ENCODE measurements at regions not wholly inside any gene's neighbourhood (a gene's known extent, or its start where the extent isn't known, plus 50 kb on each side); places are given as distances from the start of the nearest gene placed in this dataset.
"Not testable (repeated sequence)": the region's sequence is repeated elsewhere in the genome, so short reads cannot be mapped to it uniquely, and the experiment has no call there.

- DNase-seq (ENCODE audit: low read depth, low spot score) = no peak
Measured at GRCh38 chr5:82560561-82560960, 282.4 kb upstream of the RPS23 start.

DNA sequence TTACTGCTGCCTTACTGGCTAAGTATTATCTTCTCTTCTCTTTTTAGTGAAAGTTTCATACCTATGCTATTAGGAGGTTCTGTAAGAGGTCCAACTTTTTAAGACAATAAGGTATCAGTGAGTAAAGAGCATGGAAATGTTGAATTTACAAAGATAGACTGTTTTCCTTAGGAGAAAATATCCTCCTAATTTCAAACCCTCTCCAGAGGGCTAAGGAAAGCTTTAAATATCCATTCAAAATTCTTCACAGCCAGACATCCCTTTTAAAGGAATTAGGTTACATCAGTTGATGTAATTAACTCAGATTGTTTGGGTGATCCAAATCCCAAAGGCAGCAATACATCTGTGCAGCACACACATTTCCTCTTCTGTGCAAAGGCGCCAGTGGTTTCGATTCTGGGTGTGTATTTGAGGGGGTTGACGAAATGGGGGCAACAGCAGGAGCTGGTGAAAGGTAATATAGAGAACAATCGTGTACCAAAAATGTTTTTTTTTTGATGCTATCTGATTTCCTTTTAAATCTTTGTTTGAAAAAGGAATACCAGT, 273.8 kb upstream of the RPS23 start:
- DNase-seq (ENCODE audit: low read depth, low spot score) = no peak

GRCh38 chr5:82551192-82551591, 273.0 kb upstream of the RPS23 start:
- no peak for DNase-seq (ENCODE audit: low read depth, low spot score)

- no peak for DNase-seq (ENCODE audit: low read depth, low spot score)
Measured at GRCh38 chr5:82549263-82549662, 271.1 kb upstream of the RPS23 start.

DNA sequence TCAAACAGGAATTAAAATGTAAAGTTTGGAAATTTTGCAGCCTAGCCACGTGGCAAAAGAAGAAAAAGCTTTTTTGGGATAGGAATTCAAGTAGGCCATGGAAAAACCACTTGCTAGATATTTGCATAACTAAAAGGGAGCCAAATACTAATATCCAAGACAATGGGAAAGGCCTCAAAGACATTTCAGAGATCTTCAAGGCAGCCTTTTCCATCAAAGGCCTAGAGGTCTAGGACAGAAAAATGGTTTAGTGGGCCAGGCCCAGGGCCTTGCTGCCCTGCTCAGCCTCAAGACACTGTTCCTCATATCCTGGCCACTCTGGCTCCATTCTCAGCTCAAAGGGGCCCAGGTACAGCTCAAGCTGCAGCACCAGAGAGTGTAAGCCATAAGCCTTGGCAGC, 265.9 kb upstream of the RPS23 start:
- no peak for DNase-seq (ENCODE audit: low read depth, low spot score)

DNA sequence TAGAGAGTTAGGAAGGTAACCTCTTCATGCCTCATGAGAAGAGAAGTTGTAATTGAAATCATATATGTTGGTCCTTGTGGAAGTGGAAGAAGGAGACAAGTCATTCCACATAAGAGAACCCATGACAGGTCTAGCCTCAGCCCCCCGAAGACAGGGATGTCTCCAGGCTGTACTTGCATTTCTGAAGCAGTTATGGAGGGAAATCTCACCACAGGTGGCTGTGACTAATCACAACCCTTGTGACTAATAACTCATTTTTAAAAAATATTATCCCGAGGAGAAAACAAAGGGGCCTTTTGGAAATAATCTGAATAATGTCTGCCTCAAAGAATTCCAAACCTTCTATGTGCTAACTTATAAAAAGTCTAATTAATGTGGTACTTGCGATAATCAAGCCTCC, 262.1 kb upstream of the RPS23 start:
- no peak for DNase-seq (ENCODE audit: low read depth, low spot score)

DNA sequence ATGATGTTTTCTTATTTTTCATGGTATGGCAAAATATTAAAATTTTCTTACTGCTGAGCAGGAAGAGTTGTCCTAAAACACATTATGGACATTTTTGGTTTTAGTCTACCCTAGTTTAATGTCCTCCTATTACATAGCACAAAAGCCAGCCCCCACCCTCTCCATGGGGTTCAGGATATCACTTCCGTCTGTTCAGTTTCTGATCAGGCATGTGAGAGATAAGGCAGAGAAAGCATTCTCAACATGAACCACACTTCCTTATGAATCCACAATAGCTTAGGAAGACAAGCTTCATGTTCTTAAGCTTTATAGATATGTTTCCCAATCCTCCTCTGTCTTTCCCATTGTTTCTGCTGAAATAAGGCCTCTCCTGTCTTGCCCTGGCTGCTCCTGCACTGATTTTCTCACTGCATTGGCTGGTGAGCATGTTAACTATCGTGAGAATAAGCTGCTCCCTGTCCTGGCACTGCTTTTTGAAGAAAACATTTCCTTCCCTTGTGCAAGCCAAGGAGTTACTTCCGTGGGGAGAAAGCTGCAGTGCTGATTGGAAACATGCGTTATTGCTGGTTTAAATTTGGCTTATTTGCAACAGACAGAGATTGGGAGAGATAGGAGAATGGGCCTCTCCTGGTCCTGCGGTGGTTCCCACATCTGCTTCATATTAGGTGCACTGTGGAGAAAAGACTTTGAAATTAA, 260.3 kb upstream of the RPS23 start:
- DNase-seq (ENCODE audit: low read depth, low spot score) = no peak

- no peak for DNase-seq (ENCODE audit: low read depth, low spot score)
Measured at GRCh38 chr5:82537687-82538306, 259.6 kb upstream of the RPS23 start.

DNA sequence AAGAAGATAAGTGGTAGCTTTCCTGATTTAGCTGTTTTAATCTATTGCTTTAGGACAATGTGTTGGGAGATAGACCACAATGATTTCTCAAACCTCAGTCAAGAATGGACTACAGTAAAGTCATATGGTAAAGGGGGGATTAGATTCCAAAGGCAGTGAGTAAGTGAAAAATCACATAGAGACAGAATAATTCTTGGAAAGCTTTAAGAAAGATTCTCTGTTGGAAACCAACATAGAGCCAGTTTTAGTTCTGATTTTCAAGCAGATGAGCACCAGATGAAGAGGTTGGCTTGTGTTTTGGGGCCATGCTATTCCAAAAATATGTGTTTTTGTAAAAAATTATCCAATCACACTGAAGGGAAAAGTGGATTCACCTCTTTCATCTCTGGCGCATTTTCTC, 256.8 kb upstream of the RPS23 start:
- no peak for DNase-seq (ENCODE audit: low read depth, low spot score)

- not testable (repeated sequence) for DNase-seq (ENCODE audit: low read depth, low spot score)
Measured at GRCh38 chr5:82532075-82532474, 253.9 kb upstream of the RPS23 start.

- DNase-seq (ENCODE audit: low read depth, low spot score) = no peak
Measured at GRCh38 chr5:82526540-82526939, 248.4 kb upstream of the RPS23 start.

GRCh38 chr5:82525626-82526025, 247.5 kb upstream of the RPS23 start:
- DNase-seq (ENCODE audit: low read depth, low spot score) = no peak

DNA sequence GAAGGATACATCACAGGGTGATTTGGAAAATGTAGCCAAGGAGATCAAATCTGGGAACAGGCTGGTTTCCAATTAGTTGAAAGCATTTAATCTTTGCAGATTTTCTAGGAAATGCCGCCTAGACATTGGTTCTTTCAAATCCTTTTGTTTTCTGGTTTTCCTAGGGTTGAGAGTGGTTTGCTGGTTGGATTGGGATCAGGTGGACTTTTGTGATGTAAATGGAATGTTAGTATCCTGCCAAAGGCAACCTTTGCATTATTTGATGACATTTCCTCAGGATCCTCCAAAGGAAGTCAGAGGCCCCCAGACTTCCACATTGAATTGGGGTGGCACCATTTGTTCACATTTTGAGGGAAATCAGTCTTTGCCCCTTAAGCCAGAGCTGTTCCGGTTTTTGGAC, 245.5 kb upstream of the RPS23 start:
- peak; percentile 40 for DNase-seq (ENCODE audit: low read depth, low spot score)

- DNase-seq (ENCODE audit: low read depth, low spot score) = no peak
Measured at GRCh38 chr5:82522897-82523296, 244.7 kb upstream of the RPS23 start.

DNA sequence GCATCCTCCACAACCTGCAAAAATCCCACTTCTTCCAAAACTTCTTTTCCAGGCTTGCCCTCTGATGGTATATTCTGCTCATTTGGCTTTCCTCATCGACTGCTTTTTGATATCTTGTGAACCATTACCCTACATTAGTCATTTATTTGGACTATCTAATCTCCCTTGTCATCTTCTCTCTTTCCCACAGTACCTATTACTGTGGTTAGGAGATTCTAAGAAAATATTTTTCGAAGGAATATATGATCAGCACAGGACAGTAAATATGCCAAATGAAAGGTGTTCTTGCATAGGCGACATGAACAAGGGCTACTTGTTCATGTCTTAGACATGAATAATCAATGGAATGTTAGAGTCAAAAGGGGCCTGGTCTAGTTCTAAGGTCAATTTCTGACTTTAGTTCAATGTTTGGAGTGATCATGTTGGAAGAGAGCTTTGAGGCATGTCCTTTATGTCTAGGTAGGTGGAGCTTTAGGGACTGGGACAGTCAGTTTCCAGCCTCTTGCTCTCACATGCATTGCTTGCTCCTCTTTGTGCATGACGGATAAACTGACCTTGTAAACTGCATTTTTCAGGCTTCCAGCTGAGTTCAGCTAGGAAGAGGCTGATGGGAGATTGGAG, 243.4 kb upstream of the RPS23 start:
- DNase-seq (ENCODE audit: low read depth, low spot score) = no peak

DNA sequence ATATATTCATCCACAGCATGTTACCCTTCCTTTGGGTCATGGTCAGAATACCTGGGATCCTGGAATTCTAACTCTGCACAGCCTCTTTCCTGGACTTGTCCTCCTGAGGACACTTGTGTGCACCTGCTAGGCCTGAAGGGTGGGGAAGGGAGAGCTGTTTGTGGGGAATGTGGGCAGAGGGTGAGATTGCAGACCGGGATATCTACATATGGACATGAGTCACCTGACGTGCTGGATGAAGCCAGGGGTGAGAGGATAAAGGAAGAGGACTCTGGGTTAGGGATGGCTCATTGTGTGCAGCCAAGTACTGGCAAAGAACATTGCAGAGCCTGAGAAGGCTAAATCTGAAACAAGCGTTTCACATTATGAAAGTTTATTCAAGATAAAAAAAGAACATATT, 241.4 kb upstream of the RPS23 start:
- no peak for DNase-seq (ENCODE audit: low read depth, low spot score)

- DNase-seq (ENCODE audit: low read depth, low spot score) = no peak
Measured at GRCh38 chr5:82517544-82518075, 239.5 kb upstream of the RPS23 start.

DNA sequence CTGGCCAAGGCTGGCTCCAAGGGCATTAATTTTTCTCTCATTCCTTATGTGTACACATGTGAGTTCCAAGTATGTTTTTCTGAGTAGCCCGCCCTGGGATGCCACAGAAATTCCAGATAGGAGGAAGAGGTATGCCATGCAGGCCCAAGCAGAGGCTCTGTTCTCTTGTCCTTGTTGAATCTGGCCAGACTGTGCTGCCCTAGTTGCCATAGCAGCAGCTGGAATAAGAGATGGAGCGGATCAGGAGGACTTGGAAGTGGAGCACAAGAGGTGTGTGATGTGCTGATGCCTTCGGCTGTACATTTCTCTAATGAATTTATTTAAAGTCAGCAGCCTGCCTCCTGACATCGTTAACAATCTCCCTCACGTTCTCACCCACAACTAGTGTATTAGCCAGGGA, 235.6 kb upstream of the RPS23 start:
- no peak for DNase-seq (ENCODE audit: low read depth, low spot score)

DNA sequence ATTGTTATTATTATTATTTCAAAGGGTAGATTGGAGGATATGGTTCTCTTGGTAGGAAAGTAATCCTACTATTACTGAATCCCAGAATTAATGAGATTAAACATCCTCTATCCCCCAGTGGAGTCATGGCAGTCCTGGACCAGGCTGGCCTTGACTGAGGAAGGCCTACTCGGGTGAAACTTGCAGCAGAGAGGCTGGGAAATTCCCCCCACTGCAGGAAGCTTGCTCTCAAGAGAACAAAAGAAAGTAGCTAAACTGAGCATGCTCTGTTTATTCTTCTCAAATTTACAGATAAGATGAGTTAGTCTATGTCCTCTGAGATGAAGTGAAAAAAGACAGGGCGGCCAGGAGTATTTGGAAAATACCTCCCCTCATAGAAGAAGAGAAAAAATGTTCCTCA, 233.9 kb upstream of the RPS23 start:
- DNase-seq (ENCODE audit: low read depth, low spot score) = no peak

DNA sequence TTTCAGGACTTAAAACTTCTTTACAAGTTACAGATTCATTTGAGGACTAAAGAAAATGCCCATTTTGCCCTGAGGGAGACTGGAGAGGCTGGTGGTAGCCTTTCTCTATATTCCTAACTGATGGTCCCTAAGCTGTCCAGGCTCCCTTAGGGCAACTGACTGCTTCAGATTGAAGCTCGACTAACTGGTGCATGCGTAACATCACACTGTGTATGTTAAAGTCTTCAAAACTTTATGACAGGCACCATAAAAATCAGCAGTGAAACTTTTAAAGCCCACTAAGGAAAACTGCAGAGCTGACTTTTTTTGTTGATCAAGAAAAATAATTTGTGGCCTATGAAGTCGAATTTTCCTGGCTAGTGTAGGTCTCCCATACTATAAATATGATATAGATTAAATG, 233.0 kb upstream of the RPS23 start:
- DNase-seq (ENCODE audit: low read depth, low spot score) = no peak

DNA sequence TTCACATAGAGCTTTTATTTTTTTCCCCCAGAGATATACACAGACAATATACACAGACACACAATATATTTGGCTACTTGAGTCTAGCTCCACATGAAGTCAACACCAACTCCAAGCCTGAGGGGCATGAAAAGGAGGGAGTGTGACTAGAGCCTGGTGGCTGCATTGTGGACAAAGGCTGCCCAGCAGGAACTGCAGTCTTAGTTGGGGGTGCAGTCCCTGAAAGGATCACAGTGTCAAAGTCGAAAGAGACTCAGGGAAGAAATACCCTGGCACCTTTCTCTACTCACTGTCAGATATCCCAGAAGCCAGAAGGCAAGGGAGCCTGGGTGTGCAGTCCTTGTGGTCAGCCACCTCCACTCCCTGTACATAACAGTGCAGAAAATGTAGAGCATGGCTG, 231.6 kb upstream of the RPS23 start:
- no peak for DNase-seq (ENCODE audit: low read depth, low spot score)

GRCh38 chr5:82506390-82506789, 228.2 kb upstream of the RPS23 start:
- not testable (repeated sequence) for DNase-seq (ENCODE audit: low read depth, low spot score)
